ENCODE measurements at regions not wholly inside any gene's neighbourhood (a gene's known extent, or its start where the extent isn't known, plus 50 kb on each side); places are given as distances from the start of the nearest gene placed in this dataset.

DNA sequence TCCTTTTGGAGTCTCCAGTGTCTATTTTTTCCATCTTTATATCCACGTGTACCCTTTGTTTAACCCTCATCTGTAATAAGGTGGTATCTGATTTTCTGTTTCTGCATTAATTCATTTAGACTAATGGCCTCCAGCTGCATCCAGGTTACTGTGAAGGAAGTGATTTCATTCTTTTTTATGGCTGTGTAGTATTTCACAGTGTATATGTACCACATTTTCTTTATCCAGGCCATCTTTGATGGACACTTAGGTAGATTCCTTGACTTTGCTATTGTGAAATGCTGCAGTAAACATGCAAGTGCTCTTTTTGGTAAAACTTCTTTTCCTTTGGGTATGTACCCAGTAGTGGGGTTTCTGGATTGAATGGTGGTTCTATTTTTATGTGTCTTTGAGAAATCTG, 128.0 kb upstream of the MTPN start:
- no peak overlapping the region for H3K27ac ChIP-seq (ENCODE audit: insufficient read depth, low read length)
- no peak overlapping the region for H3K4ac ChIP-seq (ENCODE audit: low read depth, low read length)
- H3K4me1 ChIP-seq (ENCODE audit: control insufficient read depth, insufficient read depth, low read length): no peaks in the 10 kb centered on the region
- no CpG with 5 or more reads among the region's 1 CpG for WGBS, 2 experiments (ENCODE audit: extremely low coverage in 2 of 2, insufficient read length in 1 of 2)
- ChIA-PET CTCF (no interaction called here), POLR2A (ENCODE audit: unreplicated experiment) (no interaction called here)
- H3K9me3 ChIP-seq (ENCODE audit: control insufficient read depth, insufficient read depth, low read length): no peaks in the 10 kb centered on the region
- H3K56ac ChIP-seq (ENCODE audit: extremely low read depth, insufficient read depth, low read length): no peak overlapping the region
- no peak overlapping the region for H2BK120ac ChIP-seq (ENCODE audit: low read depth, low read length)
- H3K36me3 ChIP-seq (ENCODE audit: control insufficient read depth, insufficient read depth, low read length): no peaks in the 10 kb centered on the region
- H3K79me1 ChIP-seq (ENCODE audit: low read depth in 1 of 2, low read length in 2 of 2): no peaks in the 10 kb centered on the region
- no peak for DNase-seq
- no peak overlapping the region for H3K9ac ChIP-seq (ENCODE audit: low read depth, low read length)
- H2BK5ac ChIP-seq (ENCODE audit: low read depth, low read length, poor library complexity, severe bottlenecking): no peak overlapping the region
- no peaks in the 10 kb centered on the region for H3K27me3 ChIP-seq (ENCODE audit: control insufficient read depth, insufficient read depth, low read length)
- no peak overlapping the region for H2BK15ac ChIP-seq (ENCODE audit: low read depth, low read length)
- no peak for ATAC-seq (ENCODE audit: low read depth)
- no peak overlapping the region for H4K91ac ChIP-seq (ENCODE audit: insufficient read depth, low read depth, low read length)
- H3K18ac ChIP-seq (ENCODE audit: low read depth, low read length): no peak overlapping the region
- TF ChIP-seq MAFK (IDR thresholded peaks at IDR 0.05; ENCODE audit: low read depth, low read length): no peak
- TF ChIP-seq MAZ (IDR thresholded peaks at IDR 0.05; ENCODE audit: borderline replicate concordance, low read depth, low read length): no peak
- TF ChIP-seq FOS (IDR thresholded peaks at IDR 0.05; ENCODE audit: low read depth, low read length): no peak
- no peak for TF ChIP-seq CHD1 (IDR thresholded peaks at IDR 0.05; ENCODE audit: low read depth, low read length)
- TF ChIP-seq SMC3 (IDR thresholded peaks at IDR 0.05; ENCODE audit: low read depth, low read length): no peak
- no peak for TF ChIP-seq CEBPB (IDR thresholded peaks at IDR 0.05; ENCODE audit: low read depth, low read length)
- no peak for TF ChIP-seq MXI1 (IDR thresholded peaks at IDR 0.05; ENCODE audit: borderline replicate concordance, low read depth, low read length)
- no peak for TF ChIP-seq BHLHE40 (IDR thresholded peaks at IDR 0.05; ENCODE audit: low read depth, low read length)
- no peaks in the 10 kb centered on the region for H4K20me1 ChIP-seq (ENCODE audit: insufficient read depth, low read length)
- H4K8ac ChIP-seq (ENCODE audit: low read depth in 2 of 2, low read length in 2 of 2): no peak overlapping the region
- no peak overlapping the region for H3K4me3 ChIP-seq (ENCODE audit: insufficient read depth, low read depth, low read length)
- dilution Hi-C loops (cut with HindIII; ENCODE audit: low sequenced_read_pairs, unreplicated experiment): no loop called here
- H4K5ac ChIP-seq (ENCODE audit: low read depth, low read length): no peak overlapping the region
- no peak overlapping the region for H3K14ac ChIP-seq (replicated peaks; ENCODE audit: low read depth, low read length)
- intact Hi-C loops (cut with micrococcal nuclease): no loop called here
- no peak overlapping the region for H3K4me2 ChIP-seq (ENCODE audit: low read depth, low read length)
- no peak overlapping the region for H2AFZ ChIP-seq (replicated peaks; ENCODE audit: low read length, poor library complexity)
- no peaks in the 10 kb centered on the region for H3K9me1 ChIP-seq (ENCODE audit: insufficient read depth, low read length)
- H2AK9ac ChIP-seq (replicated peaks; ENCODE audit: low read depth, low read length, poor library complexity): no peak overlapping the region
- H2AK5ac ChIP-seq (ENCODE audit: low read depth, low read length): no peak overlapping the region
- BruUV-seq (replicated peaks): no TSS peak
- in situ Hi-C loops (cut with MboI; ENCODE audit: low sequenced_read_pairs): loop anchor here (25.0 kb wide), 1 partner anchor 1507 kb away; no protein-coding TSS in a partner anchor
- no peak overlapping the region for H3K23ac ChIP-seq (ENCODE audit: low read depth, low read length)
- H2BK20ac ChIP-seq (ENCODE audit: low read depth, low read length): no peak overlapping the region
